GM21515 (cell line): ENCODE measurements at regions not wholly inside any gene's neighbourhood (a gene's known extent, or its start where the extent isn't known, plus 50 kb on each side); places are given as distances from the start of the nearest gene placed in this dataset.
"Not testable (repeated sequence)": the region's sequence is repeated elsewhere in the genome, so short reads cannot be mapped to it uniquely, and the experiment has no call there.

Experiments
- ATAC-seq: cut with Tn5 transposase; IDR thresholded peaks from one replicate; pipeline ENCODE4 v1.9.1; 2021; ENCODE audit not compliant: unreplicated experiment

DNA sequence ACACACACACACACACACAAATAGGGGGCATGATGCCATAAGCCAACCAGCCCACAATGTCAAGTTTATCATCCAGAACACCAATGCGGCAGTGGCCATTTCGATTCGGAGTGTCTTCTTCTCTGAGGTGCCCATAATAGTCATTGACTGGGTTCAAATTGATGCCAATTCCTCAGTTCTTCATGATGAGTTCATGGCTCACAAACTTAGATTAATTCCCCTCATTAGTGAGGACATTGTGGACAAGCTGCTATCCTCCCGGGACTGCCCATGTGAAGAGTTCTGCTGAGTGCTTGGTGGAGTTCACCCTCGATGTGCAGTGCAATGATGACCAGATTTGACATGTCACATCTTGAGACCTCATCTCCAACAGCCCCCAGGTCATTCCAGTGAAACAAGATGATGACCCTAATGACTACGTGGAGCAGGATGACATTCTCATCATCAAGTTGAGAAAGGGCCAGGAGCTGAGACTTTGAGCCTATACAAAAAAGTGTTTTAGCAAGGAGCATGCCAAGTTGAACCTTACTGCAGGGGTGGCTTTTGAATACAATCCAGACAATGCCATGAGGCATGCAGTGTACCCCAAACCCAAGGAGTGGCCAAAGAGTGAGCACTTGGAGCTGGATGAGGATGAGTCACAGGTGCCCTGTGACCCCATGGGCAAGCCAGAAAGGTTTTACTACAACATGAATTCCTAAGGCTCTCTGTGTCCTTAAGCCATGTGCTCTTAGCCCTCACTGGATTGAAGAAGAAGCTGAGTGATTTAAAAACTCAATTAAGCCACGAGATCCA, 211.6 kb upstream of the SAMSN1 start:
- ATAC-seq, result no peak

DNA sequence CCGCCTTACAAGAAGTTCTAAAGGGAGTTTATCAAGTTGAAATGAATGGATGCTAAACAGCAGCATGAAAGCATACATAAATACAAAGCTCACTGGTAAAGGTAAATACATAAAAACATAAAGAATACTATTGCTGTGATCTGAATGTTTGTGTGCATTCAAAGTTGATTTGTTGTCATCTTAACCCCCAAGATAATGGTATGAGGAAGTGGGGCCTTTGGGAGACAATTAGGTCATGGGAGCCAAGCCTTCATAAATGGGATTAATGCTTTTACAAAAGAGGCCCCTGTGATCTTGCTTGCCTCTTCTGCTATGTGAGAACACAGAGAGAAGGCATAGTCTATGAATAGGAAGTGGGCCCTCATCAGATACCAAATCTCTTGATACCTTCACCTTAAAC, 209.0 kb upstream of the SAMSN1 start:
- no peak for ATAC-seq

DNA sequence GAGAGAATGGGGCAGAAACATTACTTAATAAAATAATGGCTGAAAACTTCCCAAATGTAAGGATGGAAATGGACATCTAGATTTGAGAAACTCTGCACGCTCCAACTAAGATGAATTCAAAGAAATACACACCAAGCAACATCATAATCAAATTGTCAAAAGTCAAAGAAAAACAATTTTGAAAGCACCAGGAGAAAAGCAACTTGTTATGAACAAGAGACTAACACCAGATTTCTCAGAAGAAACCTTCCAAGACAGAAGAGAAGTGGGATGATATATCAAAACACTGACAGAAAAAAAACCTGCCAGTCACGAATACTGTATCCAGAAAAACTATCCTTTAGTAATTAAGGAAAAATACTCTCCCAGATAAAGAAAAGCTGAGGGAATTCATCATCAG, 208.6 kb upstream of the SAMSN1 start:
- no peak for ATAC-seq

DNA sequence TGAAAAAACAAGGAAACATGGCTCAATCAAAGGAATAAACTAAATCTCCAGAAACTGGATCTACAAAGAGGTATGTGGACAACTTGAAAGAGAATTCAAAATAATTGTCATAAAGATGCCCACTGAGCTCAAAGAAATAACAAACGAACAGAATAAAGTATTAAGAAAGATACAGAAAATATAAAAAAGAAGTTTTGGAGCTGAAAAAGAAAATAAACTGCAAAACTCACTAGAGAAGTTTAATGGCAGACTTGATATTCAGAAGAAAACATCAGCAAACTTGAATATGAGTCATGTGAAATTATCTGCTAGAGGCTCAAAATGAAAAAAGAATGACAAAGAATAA, 208.1 kb upstream of the SAMSN1 start:
- no peak for ATAC-seq

DNA sequence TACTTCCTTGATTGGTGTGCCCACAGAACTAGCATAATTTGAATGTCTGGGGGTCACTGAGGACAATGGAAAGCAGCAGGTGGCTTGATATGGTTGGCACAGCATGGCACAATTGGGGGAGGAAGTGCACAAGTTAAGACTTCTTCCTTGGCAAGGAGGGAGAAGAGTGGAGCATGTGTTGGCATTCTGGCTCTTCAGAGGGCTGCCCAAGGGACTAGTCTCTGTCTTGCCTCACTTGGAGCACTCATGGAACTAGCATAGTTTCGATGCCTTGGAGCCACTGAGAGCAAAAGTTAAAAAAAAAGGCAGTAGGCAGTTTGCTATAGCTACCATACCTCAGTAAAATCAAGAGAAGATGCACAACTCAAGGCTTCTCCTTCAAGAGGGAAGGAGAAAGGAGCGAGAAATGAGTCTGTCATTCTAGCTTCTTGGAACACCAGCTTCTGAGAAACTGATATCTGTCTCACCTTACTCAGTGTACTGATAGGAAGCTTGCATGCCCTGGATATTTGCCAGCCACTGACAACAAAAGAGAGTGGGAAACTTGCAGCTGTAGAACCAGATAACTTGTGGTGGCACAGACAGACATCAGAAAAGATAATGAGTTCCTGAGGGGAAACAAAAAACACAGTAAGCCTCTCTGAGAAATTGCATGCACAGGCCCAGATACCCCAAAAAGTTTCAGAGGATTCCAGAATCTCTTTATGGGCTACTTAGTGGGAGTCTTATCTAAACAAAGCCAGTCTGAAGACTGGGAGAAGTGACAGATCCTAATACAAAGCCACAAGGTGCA, 207.5 kb upstream of the SAMSN1 start:
- ATAC-seq, result no peak

DNA sequence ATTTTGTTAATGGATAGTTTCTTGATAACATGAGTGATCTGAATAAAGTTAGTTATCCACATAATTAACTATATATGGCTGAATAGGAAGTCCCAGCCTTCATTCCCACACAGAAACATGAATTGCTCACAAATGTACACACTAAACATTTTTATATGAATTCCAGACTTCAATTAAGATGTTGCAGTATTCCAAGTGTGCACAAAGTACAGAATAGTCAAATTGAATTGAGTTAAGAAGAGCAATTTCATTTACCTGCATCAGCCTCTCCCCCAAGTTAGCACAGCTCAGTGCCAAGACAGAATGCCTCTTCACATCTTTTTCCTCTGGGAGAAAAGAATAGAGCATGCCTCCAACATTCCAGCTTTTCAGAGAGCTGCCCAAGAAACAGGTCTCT, 207.0 kb upstream of the SAMSN1 start:
- ATAC-seq, result no peak

DNA sequence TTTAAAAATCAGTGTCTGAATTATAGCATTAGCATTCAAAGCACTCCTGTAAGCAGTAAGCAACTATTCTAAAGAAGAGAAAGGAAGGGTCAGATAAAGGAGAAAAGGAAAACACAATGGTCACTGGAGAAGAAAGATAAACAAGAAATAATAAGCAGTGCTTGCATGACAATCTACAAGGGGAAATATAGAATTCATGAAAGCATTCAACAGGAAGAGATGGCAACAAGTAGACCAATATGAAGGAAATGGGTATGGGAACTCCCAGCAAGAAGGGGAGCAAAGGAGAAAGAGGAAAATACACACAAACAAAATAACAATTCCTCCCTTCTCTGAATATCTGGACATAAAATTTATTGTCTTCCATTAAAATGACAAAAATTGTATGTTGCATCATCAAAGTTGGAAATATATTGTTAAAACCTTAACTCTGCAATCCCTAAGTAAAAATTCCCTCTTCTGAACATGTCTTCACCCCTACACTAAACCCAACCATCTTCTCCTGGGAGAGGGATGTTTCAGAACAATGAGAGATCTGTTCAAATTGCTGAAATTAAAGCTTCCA, 206.3 kb upstream of the SAMSN1 start:
- no peak for ATAC-seq

DNA sequence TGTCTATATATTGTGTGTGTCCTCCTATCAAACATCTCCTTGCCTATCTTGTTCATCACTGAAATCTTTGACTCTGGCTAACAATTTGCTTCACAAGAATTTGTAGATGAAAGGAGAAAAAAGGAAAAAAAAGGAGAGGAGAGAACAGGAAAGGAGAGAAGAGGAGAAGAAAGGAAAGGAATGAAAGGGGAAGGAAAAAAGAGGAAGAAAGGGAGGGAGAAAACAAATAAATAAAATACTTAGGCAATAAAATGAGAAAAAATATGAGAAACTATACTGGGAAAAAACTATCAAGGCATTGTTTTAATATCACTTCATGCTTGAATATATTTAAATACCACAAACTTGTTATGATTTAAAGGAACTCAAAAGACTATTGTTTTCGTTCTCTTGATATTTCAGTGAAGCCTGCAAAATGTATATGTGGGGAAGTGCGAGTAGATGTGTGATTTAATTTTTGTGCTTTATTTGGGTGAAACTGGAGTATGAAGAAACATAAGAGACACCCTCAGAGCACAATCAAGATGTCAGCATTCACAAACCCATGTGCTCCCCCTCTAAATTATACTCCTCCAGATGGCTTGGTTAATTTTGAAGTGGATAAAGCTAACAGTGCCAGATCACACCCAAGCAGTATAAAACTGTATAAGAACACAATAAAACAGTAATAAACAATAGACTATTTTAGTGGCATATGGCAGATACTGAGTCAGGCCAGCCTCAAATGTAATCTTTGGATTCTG, 205.7 kb upstream of the SAMSN1 start:
- ATAC-seq, result no peak

DNA sequence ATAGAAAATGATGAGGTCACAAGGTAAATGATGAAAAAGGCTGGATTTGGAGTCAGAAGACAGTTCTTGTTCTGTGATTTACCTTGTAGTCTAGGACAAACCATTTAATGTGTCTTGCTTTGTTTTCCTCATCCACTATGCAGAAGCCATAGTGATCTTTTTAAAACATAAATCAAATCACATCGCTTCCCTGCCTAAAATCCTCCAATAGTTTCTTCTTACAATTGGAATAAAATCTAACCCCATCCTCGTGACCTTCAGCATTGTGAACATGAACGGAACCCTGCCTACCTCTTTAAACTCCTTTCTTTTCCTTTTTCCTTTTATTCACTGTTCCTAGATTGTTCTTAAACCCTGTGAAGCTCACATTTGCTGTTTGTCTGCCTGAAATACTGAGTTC, 204.9 kb upstream of the SAMSN1 start:
- no peak for ATAC-seq

DNA sequence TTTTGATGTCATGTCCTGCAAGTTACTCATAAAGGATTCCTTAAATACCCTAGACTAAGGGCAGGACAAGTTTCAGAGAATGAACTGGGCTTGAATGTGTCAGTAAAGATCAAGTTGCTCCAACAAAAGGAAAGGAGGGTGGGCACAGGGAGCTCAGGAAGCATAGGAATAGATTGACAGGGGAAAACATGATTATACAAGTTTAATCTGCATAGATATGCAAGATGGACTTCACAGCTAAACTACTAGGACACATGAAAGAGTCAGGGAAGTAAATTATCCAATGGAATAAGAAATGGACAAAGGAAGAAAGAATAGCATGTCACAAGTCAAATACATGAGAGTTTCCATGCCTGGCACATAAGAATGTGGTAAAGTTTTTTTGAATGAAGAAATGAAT, 203.9 kb upstream of the SAMSN1 start:
- ATAC-seq, result no peak

DNA sequence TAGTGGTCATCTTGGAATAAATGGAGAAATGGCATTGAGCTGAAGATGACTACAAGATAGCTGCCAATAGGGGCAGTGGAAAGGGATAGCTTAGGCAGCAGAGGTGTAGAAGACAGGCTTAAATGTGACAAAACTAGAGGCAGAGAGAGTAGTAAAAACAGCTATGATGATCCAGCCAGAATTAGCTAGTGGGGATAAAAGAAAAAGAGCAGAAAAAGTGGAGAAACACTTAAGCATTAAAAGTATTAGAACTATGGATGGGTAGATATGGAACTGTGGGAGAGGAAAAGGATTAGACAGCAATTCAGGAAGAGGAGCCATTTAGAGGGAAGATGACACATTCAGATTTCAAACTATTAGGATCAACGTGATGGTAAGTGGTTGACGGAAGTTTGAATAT, 202.5 kb upstream of the SAMSN1 start:
- no peak for ATAC-seq

DNA sequence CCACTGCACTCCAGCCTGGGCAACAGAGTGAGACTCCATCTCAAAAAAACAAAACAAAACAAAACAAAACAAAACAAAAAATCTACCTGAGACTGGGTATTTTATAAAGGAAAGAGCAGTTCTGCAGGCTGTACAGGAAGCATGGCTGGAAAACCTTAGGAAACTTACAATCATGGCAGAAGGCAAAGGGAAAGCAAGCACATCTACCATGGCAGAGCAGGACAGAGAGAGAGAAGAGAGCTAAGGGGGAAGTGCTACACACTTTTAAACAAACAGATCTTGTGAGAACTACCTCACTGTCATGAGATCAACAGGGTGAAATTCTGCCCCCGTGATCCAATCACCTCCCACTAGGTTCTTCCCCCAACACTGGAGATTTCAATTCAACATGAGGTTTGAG, 198.3 kb upstream of the SAMSN1 start:
- ATAC-seq, result no peak

DNA sequence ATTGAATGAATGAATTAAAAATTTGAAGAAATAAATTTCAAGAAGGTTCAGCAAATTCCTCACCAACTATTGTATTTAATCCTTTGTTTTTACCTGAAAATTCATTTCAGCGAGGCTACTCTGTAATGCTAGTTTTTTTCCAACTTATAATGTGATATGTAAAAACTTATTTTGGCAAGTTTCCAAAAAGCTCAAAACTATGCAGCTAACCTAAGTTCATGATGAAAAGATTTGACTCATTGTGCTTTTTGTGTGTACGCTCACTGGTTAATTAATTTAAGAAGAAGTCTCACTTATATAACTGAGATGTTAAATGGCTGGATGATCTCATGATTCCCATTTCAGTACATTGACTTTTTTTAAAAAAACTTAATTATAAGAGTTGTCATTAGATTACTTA, 196.0 kb upstream of the SAMSN1 start:
- ATAC-seq, result no peak

DNA sequence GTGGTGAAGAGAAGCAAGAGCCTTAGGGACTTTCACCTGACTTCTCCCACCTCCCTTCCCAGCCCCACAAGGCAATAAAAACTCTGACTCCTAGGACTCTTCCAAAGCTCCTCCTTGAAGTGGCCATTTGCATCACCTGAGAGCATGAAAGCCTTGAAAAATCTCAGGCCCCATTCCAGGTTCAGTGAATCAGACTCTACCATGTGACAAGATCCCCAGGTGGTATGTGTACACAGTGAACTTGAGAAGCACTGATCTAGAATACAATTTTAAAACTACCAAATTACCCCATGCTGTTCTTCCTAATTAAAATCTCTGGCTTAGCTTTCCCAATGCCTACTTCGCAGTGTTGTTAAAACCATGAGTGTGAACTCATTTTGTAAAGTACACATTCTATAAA, 195.1 kb upstream of the SAMSN1 start:
- ATAC-seq, result no peak

DNA sequence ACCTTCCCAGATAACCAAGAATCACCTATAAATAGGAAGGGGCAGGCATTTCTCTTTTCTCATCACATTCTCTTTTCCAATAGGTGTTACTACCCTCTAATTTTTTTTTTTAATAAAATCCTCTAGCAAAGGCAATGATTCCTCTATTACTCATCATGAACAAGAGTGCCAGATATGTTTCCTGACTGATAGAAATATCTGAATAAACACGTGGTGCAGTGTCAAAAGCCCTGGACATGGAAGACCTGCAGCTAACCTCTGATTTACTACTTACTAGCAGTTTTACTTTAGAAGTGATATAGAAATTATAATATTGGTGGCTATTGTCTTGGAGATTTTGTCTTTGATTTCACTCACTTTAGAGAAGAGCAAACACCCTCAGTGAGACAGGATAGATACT, 194.6 kb upstream of the SAMSN1 start:
- no peak for ATAC-seq

DNA sequence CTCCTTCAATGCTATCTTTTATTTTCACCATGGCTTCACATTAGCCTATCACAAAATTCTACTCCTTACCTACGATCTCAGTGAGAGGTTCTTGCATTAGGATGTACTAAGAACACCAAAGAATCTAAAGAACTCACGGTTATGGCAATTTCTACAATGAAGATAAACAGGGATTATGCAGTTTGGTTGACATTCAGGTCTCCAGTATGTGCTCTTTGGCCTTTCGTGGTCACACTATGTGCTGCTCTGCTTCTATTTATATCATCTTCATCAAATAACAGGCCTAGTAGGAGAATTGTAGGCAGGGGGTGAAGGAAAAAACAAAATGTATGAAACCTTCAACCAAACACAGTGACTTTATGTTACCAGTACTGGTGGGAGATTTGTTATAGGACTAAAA, 194.0 kb upstream of the SAMSN1 start:
- ATAC-seq, result no peak

DNA sequence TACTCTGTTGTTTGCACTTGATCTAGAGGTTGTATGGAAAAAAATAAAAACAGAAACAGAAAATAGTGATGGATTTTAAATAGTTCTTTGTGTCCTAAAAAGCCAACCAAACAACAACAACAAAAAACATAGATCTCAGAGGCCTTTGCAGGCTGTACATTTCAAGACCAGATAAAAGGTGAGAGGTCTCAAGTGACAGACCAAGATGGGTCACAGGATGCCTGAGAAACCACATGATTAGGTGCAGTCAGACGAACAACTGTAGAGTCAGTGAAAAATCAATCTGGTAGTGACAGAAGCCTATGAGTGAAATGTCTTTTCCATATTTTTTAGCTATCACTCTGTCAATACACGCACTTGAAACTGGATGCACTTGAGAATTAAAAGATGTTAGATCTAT, 193.5 kb upstream of the SAMSN1 start:
- ATAC-seq, result no peak

DNA sequence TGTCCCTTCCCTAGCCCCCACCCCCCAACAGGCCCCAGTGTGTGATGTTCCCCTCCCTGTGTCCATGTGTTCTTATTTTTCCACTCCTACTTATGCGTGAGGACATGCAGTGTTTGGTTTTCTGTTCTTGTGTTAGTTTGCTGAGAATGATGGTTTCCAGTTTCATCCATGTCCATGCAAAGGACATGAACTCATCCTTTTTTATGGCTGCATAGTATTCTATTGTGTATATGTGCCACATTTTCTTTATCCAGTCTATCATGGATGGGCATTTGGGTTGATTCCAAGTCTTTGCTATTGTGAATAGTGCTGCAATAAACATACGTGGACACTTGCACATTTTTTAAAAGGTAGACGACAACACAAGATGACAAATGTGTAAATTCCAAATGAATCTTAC, 192.5 kb upstream of the SAMSN1 start:
- ATAC-seq, result not testable (repeated sequence)

DNA sequence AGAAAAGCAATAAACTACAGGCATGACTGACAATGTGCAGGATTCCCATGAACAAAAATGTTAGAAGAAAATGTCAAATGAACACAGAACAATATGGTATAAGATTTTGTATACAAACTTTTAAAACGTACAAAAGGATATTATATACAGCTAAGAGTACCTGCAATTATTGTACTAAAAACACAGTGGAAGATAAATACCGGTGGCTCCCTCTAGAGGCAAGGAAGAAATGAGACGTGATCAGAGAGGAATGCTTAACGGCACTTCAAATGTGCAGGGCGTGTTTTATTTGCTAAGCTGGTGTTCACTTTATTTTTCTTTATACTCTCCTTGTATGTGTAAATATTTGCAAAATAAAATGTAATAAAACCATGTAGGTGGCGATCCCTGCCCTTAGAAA, 191.8 kb upstream of the SAMSN1 start:
- ATAC-seq, result peak; percentile 54

DNA sequence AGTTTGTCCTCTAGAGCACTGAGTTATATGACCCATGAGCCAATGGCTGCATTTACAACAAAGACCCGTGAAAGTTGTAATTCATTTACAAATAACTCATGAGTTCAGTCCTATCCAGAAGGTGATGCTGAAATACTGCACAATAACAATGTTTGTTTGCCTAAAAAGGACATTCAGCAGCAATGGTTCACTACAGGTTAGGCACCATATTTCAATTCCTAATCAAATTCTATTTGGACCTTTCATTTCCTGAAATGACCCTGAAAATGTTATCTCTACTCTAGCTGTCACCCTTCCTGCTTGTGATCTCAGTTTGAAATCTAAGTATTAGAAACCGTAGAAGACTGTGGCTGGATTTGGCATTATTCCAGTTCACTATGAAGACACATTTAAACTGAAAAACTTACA, 191.2 kb upstream of the SAMSN1 start:
- no peak for ATAC-seq

DNA sequence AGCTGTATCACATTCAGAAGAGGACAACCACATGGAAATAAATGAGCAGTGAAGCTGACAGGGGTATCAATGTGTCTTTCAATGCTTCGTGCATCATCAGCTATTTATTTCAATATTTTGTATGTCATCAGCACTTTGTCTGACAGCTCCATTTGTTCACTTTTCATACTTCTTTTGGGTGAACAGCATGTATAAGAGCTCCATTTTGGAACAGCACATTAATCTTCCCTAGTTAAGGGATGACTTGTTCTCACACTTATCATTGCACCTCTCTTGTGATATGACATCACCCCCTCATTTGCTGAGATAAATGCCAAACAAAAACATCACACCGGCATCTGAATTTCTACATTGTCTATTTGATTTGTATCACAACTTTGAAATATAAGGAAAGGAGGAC, 190.6 kb upstream of the SAMSN1 start:
- ATAC-seq, result no peak

DNA sequence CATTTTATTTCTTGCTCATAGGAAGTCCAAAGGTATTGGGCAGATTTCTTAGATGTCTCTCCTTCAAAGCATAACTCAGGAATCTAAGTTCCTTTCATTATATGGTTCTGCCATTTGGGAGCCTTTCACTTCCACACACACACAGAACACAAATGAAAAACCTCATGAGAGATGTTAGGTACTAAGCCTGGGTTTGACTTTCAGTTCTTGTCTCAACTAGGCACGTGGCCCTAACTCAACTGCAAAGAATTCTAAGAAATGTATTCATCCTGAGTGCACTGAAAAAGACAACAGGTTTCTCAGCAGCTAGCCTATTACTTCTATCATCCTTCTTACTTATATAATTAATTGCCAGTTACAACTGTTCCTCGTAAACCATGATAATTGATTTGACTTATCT, 190.0 kb upstream of the SAMSN1 start:
- ATAC-seq, result peak; percentile 60
